ENCODE measurements at regions not wholly inside any gene's neighbourhood (a gene's known extent, or its start where the extent isn't known, plus 50 kb on each side); places are given as distances from the start of the nearest gene placed in this dataset.

- DNase-seq (ENCODE audit: low read depth in 1 of 2, low spot score in 1 of 2) = no peak
Observed at GRCh38 chr15:88403351-88403791, 63.8 kb downstream of the MRPL46 start.

- peak in 1 of 2 donors; percentile 3 for DNase-seq (ENCODE audit: low read depth in 1 of 2, low spot score in 1 of 2)
Observed at GRCh38 chr15:88401996-88402656, 65.1 kb downstream of the MRPL46 start.

GRCh38 chr15:88401251-88401995 is 65.8 kb downstream of the MRPL46 start:
- no peak for DNase-seq (ENCODE audit: low read depth in 1 of 2, low spot score in 1 of 2)

GRCh38 chr15:88400591-88401250 is 66.5 kb downstream of the MRPL46 start:
- DNase-seq (ENCODE audit: low read depth in 1 of 2, low spot score in 1 of 2) = no peak

GRCh38 chr15:88400084-88400483 is 67.1 kb downstream of the MRPL46 start:
- no peak for DNase-seq (ENCODE audit: low read depth in 1 of 2, low spot score in 1 of 2)

- no peak for DNase-seq (ENCODE audit: low read depth in 1 of 2, low spot score in 1 of 2)
Observed at GRCh38 chr15:88399021-88399685, 68.0 kb downstream of the MRPL46 start.

GRCh38 chr15:88398011-88398410 is 69.2 kb downstream of the MRPL46 start:
- DNase-seq (ENCODE audit: low read depth in 1 of 2, low spot score in 1 of 2) = no peak

- DNase-seq (ENCODE audit: low read depth in 1 of 2, low spot score in 1 of 2) = no peak
Observed at GRCh38 chr15:88397506-88397905, 69.7 kb downstream of the MRPL46 start.

GRCh38 chr15:88395872-88396781 is 71.1 kb downstream of the MRPL46 start:
- DNase-seq (ENCODE audit: low read depth in 1 of 2, low spot score in 1 of 2) = no peak

- no peak for DNase-seq (ENCODE audit: low read depth in 1 of 2, low spot score in 1 of 2)
Observed at GRCh38 chr15:88395241-88395640, 71.9 kb downstream of the MRPL46 start.

- DNase-seq (ENCODE audit: low read depth in 1 of 2, low spot score in 1 of 2) = no peak
Observed at GRCh38 chr15:88394553-88395145, 72.5 kb downstream of the MRPL46 start.

GRCh38 chr15:88393719-88394519 is 73.3 kb downstream of the MRPL46 start:
- no peak for DNase-seq (ENCODE audit: low read depth in 1 of 2, low spot score in 1 of 2)

GRCh38 chr15:88391700-88392099 is 75.5 kb downstream of the MRPL46 start:
- no peak for DNase-seq (ENCODE audit: low read depth in 1 of 2, low spot score in 1 of 2)

- DNase-seq (ENCODE audit: low read depth in 1 of 2, low spot score in 1 of 2) = no peak
Observed at GRCh38 chr15:88391006-88391405, 76.2 kb downstream of the MRPL46 start.

GRCh38 chr15:88390164-88390901 is 76.9 kb downstream of the MRPL46 start:
- no peak for DNase-seq (ENCODE audit: low read depth in 1 of 2, low spot score in 1 of 2)

- no peak for DNase-seq (ENCODE audit: low read depth in 1 of 2, low spot score in 1 of 2)
Observed at GRCh38 chr15:88389120-88389519, 78.1 kb downstream of the MRPL46 start.

GRCh38 chr15:88388686-88389085 is 78.5 kb downstream of the MRPL46 start:
- no peak for DNase-seq (ENCODE audit: low read depth in 1 of 2, low spot score in 1 of 2)

GRCh38 chr15:88385078-88385700 is 82.0 kb downstream of the MRPL46 start:
- no peak for DNase-seq (ENCODE audit: low read depth in 1 of 2, low spot score in 1 of 2)

Data from activated CD4-positive, alpha-beta T cell treated with anti-CD3 and anti-CD28 coated beads, Interleukin-2, amount 50 U/mL, for 24 hours (primary cell).